COLO668 (cell line): ENCODE measurements at regions not wholly inside any gene's neighbourhood (a gene's known extent, or its start where the extent isn't known, plus 50 kb on each side); places are given as distances from the start of the nearest gene placed in this dataset.

Experiments used
- DNase-seq: peaks from one replicate; lab custom pipeline; 2025; ENCODE audit not compliant: unreplicated experiment; lab: John Stamatoyannopoulos, UW

DNA sequence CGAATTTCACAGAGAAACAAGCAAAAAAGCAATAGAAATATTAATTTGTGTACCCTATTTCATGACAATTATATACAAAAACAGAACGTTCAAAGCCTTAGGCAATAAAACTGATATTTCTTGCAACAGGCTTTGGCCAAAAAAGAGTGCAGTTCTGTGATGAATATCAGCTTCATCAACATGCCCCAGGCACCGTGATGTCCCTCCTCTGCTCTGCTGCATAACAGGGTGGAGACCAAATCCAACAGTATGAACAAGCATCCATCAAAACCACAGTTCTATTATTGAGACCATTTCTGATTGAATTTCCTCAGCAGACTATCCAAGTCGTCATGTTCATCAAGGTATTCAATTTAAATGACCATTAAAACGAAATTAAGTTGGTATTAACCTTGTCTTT, 722.6 kb upstream of the NRSN1 start:
- DNase-seq, result no peak

GRCh38 chr6:23409531-23409930, 716.5 kb upstream of the NRSN1 start:
- DNase-seq, result no peak

DNA sequence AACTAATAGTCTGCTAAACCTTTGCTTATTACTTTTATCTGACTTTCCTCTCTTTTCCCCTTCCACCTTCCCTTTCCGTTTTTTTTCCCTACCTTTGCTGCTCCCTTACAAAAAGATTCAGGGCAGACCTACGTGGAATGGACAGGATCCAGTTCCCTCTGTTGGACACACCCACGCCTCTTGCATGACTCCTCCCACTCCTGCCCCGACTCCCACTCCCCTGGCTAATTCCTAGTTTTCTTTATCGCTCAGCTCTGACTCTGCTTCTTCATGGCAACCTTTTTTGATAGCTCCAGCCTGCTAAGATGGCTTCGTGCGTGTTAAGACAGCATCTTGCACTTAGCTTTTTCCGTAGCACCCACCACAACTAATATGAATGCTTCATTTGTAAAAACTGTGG, 715.6 kb upstream of the NRSN1 start:
- DNase-seq, result no peak

DNA sequence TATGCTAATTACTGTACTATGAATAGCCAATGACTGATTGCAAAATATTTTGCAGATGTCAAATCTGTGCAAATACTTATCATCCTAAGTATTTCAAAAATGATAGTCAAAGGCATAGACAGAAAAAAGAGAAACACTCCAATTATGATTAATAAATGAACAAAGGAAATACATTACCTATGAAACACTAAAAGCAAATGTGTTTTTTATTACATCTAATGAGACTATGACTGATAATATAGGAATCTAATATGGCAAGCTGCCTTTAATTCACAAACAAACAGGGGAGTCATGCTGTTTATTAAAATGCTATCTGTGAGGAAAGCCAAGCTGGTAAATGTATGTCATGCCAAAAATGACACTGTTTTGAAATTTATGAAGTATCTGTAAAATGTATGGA, 713.2 kb upstream of the NRSN1 start:
- DNase-seq, result no peak

- DNase-seq, result no peak
Observed at GRCh38 chr6:23413327-23414050, 712.5 kb upstream of the NRSN1 start.

DNA sequence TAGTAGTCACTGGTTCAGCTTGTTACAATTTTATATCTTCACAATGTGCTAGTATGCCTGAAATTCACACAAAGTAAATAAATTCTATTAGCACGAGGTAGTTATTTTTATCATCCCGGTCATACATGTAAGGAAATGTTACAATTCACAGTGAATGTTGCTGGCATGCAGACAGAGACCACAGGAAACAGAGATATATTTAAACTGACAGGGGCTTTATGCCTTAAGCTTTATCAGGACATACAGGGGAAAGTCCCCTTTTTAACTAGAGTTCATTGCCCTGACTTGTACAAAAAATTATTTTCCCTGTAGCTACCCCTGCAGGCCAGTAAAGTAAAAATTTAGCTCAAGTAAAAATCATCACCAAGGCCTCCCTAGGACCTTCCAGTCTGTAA, 712.0 kb upstream of the NRSN1 start:
- no peak for DNase-seq

GRCh38 chr6:23414922-23415321, 711.1 kb upstream of the NRSN1 start:
- no peak for DNase-seq

DNA sequence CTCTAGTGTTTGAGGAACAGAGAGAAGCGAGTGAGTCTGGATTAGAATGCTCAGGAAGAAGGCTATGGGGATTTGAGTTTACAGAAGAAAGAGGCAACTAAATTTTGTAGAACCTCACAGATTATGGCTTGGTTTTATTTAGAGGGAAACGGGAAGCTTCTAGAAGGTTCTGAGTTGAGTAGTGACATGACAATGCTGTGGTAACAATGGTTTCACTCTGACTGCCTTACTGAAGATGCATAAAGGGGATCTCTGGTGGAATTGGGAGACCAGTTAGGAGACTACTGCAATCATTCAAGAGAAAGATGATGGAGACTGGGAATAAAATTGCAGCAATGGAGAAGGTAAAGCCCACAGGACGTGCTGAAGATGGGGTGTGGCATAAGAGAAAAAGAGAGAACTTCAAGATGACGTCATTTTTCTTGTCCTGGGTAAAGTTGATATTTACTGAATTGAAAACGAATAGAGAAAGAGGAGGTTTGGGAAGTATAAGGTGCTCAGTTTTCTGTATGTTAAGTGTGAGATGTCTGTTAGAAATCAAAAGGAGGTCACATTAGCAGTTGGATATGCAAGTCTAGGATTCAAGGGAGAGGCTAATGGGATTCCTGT, 710.1 kb upstream of the NRSN1 start:
- no peak for DNase-seq

GRCh38 chr6:23417133-23417532, 708.9 kb upstream of the NRSN1 start:
- no peak for DNase-seq

GRCh38 chr6:23418095-23418494, 707.9 kb upstream of the NRSN1 start:
- DNase-seq, result no peak

- DNase-seq, result no peak
Observed at GRCh38 chr6:23419046-23419445, 707.0 kb upstream of the NRSN1 start.

- no peak for DNase-seq
Observed at GRCh38 chr6:23420659-23421350, 705.2 kb upstream of the NRSN1 start.

- no peak for DNase-seq
Observed at GRCh38 chr6:23424584-23424983, 701.4 kb upstream of the NRSN1 start.

DNA sequence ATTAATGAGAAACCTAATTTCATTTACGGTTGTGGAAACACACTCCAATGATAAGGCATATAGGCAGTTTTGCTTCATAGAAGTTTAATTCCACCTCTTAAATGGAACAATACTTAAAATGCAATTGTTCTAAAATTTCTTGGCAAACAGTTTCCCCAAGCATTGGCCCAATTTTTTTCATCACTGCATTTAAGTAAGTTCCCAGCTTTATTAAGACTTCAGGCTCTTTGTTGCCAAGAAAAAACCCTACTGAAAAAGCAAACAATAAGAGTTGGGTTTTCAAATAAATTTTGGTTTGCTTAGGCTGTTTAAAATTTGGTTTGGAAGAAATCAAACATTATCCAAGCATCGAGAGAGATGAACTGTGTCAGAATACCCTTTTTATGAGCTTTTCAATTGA, 690.9 kb upstream of the NRSN1 start:
- DNase-seq, result no peak

DNA sequence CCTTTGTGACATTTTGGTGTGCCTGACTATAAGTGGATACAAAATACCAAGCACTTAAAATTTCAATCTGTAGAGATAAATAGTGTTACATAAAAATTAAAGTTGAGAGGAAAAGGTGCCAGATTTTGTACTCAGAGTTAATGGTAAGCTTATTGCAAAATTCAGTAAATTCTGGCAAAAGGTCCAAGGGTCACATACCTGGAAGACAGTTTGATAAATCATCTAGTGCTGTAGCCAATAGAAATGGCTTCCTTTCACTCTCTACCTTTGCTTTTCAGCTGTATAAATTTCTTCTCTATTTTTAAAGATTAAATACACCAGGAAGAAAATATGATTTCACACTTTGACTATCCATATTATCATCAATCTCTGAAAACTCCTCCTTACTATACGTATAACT, 690.2 kb upstream of the NRSN1 start:
- no peak for DNase-seq

DNA sequence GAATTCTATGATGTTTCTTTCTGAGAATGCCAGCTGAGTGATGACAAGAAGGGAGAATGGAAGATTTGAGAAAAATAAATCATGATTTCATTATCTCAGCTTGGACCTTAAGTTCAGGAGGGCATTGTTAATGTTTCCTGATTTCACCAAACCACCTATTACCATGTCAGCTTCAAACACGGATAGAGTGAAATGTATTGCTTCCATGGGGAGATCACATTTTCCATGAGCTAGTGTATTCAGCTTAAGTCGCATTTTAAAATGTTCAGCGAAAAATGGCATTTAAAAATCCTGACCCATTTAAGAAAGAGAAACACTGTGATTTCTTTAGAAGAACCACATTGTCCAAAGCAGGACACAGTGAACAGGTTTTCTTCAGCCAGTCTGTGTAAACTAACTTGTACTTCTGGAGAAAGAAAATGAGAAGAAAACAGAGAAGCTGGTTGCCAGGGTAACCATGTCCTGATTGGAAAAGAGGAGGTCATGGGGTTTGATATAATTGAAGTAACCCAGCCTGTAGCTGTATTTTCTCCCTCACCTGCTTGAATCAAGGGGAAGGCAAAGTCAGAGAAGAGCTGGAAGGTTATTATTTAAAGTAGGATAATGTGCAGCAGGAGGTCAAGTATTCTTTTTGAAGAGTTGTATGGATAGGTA, 684.1 kb upstream of the NRSN1 start:
- no peak for DNase-seq

DNA sequence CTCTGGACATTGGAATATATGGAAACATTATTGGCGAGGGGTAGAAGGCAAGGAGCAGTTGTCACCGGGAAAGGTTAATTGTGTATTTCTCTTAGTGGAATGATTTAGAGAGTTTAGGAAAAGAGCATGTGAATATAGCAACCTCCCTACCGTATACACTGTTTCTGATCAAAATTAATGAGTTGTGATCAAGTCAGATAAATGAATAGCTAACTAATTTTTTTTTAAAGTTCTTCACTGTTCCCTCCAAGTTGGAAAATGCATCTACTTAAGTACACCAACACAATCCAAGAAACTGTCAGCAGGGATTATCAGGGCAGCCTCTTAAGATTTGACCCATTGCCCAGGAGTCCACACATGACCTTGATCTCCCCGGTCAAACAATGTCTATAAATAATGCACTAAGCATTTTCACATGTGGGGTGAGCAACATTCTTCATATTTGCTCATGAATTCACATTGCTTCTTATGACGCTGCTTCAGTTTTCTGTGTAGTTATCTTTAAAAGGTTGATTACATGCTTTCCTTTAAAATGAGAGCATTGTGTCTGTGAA, 680.8 kb upstream of the NRSN1 start:
- no peak for DNase-seq

DNA sequence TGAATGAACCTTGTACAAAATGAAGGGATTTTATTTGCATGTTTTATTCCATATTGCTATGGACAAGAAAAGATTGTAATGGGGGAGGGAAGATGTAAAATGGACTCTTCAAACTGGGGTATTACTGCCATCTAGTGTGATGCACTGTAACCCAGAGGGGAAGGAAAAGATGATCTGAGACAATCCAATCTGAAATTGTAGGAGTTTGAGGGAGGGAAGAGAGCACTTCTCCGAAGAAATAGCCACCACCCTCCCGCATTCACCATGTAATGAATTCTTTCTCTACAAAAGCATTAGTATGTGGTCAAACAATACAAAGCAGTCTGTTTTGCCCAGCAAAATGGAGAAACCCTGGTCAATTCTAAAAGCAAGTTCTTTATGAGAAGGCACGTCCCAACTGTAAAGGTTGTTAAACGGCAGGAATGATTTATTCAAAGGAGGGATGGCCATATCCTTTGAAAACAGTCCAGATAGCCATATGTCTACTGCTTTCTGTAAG, 679.5 kb upstream of the NRSN1 start:
- no peak for DNase-seq

DNA sequence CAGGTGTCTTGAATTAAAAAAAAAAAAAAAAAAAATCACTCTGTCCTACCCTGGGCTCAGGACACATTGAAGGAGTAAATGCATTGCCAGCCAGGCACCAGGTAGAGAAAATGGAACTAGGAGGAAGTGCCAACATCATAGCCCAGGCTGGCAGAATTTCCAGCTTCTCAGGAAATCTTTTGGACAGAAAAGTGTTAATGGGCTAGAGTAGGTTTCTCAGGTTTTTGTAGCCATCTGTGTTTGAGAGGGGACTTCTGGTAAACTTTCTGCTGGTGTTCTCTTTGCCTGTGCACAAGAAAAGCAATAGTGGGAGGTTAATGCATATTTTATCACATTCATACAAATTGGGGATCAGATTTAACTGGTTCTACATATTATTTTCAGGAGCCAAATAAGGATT, 678.3 kb upstream of the NRSN1 start:
- DNase-seq, result no peak

DNA sequence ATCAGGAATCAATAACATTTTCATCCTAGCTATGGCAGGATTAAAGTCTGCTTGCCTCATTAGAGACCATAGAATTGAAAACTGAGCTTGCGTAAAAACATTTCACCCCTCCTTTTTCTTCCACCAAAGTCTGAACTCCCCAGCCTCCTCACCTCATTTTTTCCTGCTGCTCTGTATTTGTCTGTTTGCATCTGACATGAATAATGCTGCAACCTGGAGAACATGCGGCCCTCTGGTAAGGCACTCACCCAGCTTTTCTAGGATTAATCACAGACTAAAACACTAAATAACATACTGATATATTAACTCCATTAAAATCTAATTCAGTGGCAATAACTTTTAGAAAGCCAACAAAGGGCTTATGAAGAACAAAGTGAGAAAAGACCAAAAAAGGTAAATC, 677.7 kb upstream of the NRSN1 start:
- DNase-seq, result no peak
